HepG2 (cell line): ENCODE measurements at regions not wholly inside any gene's neighbourhood (a gene's known extent, or its start where the extent isn't known, plus 50 kb on each side); places are given as distances from the start of the nearest gene placed in this dataset.

Experiments
- ATAC-seq: fragments of 200-7000 bp; cut with Tn5 transposase; 3 replicates; pipeline ENCODE4 v1.9.1; 2020; ENCODE audit warnings: mild to moderate bottlenecking, moderate library complexity
- BruUV-seq: library from RNA; stranded (reverse); fragments of 400-500 nt; replicated peaks from 2 replicates; lab custom pipeline; 2021; lab: Mats Ljungman, UMichigan
- CTCF ChIA-PET: fragments of 300-600 bp; formaldehyde crosslinking; extraction: SDS; loops from one replicate; lab custom pipeline; 2021; ENCODE audit warnings: low total read pairs, inconsistent platforms, low intra/inter-chr PET ratio; lab: Yijun Ruan, JAX
- POLR2A ChIA-PET: fragments of 350-600 bp; sonication (Branson Sonifier 250); formaldehyde crosslinking; loops from one replicate; lab custom pipeline; 2020; ENCODE audit warnings: antibody characterized with exemption, inconsistent platforms; lab: Yijun Ruan, JAX
- DNase-seq: peaks from one replicate; pipeline ENCODE4 v3.0.0-alpha.2; 2015; ENCODE audit warnings: low spot score
- FAIRE-seq: peaks from 3 replicates; lab custom pipeline; 2011; peaks lifted over from hg19 to GRCh38; lab: Jason Lieb, UNC
- H2AFZ ChIP-seq: one replicate; pipeline ENCODE4 v1.6.1; 2011; ENCODE audit warnings: low read length, inconsistent platforms
- H3K27ac ChIP-seq: fragments of 300-600 bp; 3 replicates; pipeline ENCODE4 v1.8.0; 2011; ENCODE audit warnings: mixed run types, mild to moderate bottlenecking, mixed read lengths, low read length, inconsistent platforms; ENCODE audit not compliant: insufficient read depth; ENCODE audit errors: extremely low read length
- H3K27me3 ChIP-seq, 2 experiments: fragments of 200-600 bp in 1 of 2; 2 replicates in 1 of 2; 3 replicates in 1 of 2; pipeline versions ENCODE4 v1.6.0 to v1.8.0; 2011; ENCODE audit warnings: low read length in 2 of 2, mild to moderate bottlenecking in 2 of 2, moderate library complexity in 2 of 2, inconsistent platforms in 1 of 2; ENCODE audit not compliant: insufficient read depth in 2 of 2, control insufficient read depth in 1 of 2
- H3K36me3 ChIP-seq, 2 experiments: fragments of 200-600 bp in 1 of 2; replicated peaks in 1 of 2; 2 replicates in 1 of 2; 3 replicates in 1 of 2; pipeline versions ENCODE4 v1.5.1 to v1.8.0; 2011; ENCODE audit warnings: low read length in 2 of 2, inconsistent platforms in 1 of 2; ENCODE audit not compliant: insufficient read depth in 2 of 2, control insufficient read depth in 1 of 2
- H3K4me1 ChIP-seq: 2 replicates; pipeline ENCODE4 v1.5.1; 2012; ENCODE audit warnings: low read length, inconsistent platforms; ENCODE audit not compliant: insufficient read depth
- H3K4me2 ChIP-seq: 2 replicates; pipeline ENCODE4 v1.6.0; 2011; ENCODE audit warnings: low read depth, low read length, inconsistent platforms
- H3K4me3 ChIP-seq, 3 experiments: fragments of 200-600 bp in 1 of 3; sonication (generic), shearing (Covaris generic) in 1 of 3; replicated peaks in 1 of 3; 2 replicates each; pipeline ENCODE4 v1.5.1; 2011 to 2016; ENCODE audit warnings: low read length in 3 of 3, inconsistent platforms in 2 of 3, low read depth in 2 of 3, mild to moderate bottlenecking in 2 of 3, control low read depth in 1 of 3, mixed read lengths in 1 of 3; ENCODE audit not compliant: insufficient read depth in 1 of 3
- H3K79me2 ChIP-seq: one replicate; pipeline ENCODE4 v1.6.1; 2011; ENCODE audit warnings: low read length, inconsistent platforms; ENCODE audit not compliant: insufficient read depth
- H3K9ac ChIP-seq: 2 replicates; pipeline ENCODE4 v1.6.0; 2011; ENCODE audit warnings: mild to moderate bottlenecking, low read depth, low read length, inconsistent platforms; ENCODE audit not compliant: insufficient read depth
- H3K9me3 ChIP-seq: 2 replicates; pipeline ENCODE4 v1.5.1; 2012; ENCODE audit warnings: mild to moderate bottlenecking, low read length
- H4K20me1 ChIP-seq: 2 replicates; pipeline ENCODE4 v1.6.0; 2011; ENCODE audit warnings: inconsistent platforms, mild to moderate bottlenecking, low read length, moderate library complexity; ENCODE audit not compliant: insufficient read depth
- AGO2 ChIP-seq: fragments of 200-400 bp; formaldehyde crosslinking; optimal IDR thresholded peaks from 2 replicates; pipeline ENCODE3; 2017; ENCODE audit warnings: mild to moderate bottlenecking, low read depth, low read length, moderate library complexity
- HNF4G ChIP-seq, 2 experiments: sonication (generic) in 1 of 2; formaldehyde crosslinking in 1 of 2; IDR thresholded peaks; 2 replicates each; pipeline versions ENCODE4 v1.4.0 to v1.6.1; 2011 to 2020; ENCODE audit warnings: borderline replicate concordance in 2 of 2, low read depth in 2 of 2, mild to moderate bottlenecking in 2 of 2, low read length in 1 of 2, missing genetic modification reagents in 1 of 2, moderate library complexity in 1 of 2
- NFE2L1 ChIP-seq: sonication (generic); formaldehyde crosslinking; IDR thresholded peaks from 2 replicates; pipeline ENCODE4 v1.4.0; 2020; ENCODE audit warnings: missing genetic modification reagents, mild to moderate bottlenecking, borderline replicate concordance
- NFRKB ChIP-seq: fragments of 450-650 bp; IDR thresholded peaks from 2 replicates; pipeline ENCODE4 v1.6.1; 2017
- UBTF ChIP-seq: sonication (generic); formaldehyde crosslinking; IDR thresholded peaks from 2 replicates; pipeline ENCODE4 v1.4.0; 2020; ENCODE audit warnings: mild to moderate bottlenecking, missing genetic modification reagents
- YEATS4 ChIP-seq: sonication (generic); formaldehyde crosslinking; IDR thresholded peaks from 2 replicates; pipeline ENCODE4 v1.4.0; 2020; ENCODE audit warnings: missing genetic modification reagents, borderline replicate concordance
- ZBTB44 ChIP-seq: sonication (generic); formaldehyde crosslinking; IDR thresholded peaks from 2 replicates; pipeline ENCODE4 v1.4.0; 2020; ENCODE audit warnings: missing genetic modification reagents
- ZMAT3 ChIP-seq: sonication (generic); formaldehyde crosslinking; conservative IDR thresholded peaks from 2 replicates; pipeline ENCODE4 v1.7.0; 2021; ENCODE audit warnings: missing genetic modification reagents
- ZMYM4 ChIP-seq: sonication (generic); formaldehyde crosslinking; IDR thresholded peaks from 2 replicates; pipeline ENCODE4 v1.8.1; 2023; ENCODE audit warnings: mild to moderate bottlenecking, missing genetic modification reagents
- ZNF605 ChIP-seq: sonication (generic); formaldehyde crosslinking; IDR thresholded peaks from 2 replicates; pipeline ENCODE4 v1.8.0; 2022; ENCODE audit warnings: mild to moderate bottlenecking, missing genetic modification reagents
- WGBS: methylation state at CpG from one replicate; pipeline ENCODE4 v1.1.6; 2017; ENCODE audit warnings: low lambda C conversion rate; 5-methylcytosine and 5-hydroxymethylcytosine counted together
- in situ Hi-C: cut with HindIII; loops from 2 replicates; pipeline ENCODE4 v1.10.0; 2017; ENCODE audit warnings: low pct_unique_long_range_greater_than_20kb; ENCODE audit not compliant: extremely low pct_ligation_motif_present
- intact Hi-C: fragments of 100-400 bp; cut with micrococcal nuclease; formaldehyde crosslinking; loops from one replicate; pipeline ENCODE4 v1.10.0; 2022; ENCODE audit not compliant: unreplicated experiment

DNA sequence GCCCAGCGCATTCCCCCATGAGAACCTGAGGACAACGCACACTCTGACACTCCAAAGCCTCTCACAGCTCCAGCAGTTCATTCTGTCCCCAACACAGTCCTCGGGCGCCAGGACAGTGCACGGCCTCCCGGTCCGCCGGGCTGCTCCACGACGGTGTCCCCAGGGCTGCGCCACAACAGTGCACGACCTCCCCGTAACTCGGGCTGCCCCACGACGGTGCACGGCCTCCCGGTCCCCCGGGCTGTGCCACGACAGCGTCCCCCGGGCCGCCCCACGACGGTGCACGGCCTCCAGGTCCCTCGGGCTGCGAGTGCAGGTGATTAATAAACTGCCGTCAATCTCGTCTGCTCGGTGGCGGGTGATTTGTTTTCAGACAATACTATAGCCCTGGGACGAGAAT lies 585.1 kb upstream of the FRG1 start:
- H3K27ac ChIP-seq = no peak overlapping the region
- DNase-seq (no peak), FAIRE-seq (no peak), ATAC-seq (peak; percentile 46; the same call in 2 of the 3 replicates)
- TF ChIP-seq ZBTB44 (CRISPR knock-in tag) (no peak), AGO2 (peak; percentile 50)
- H3K4me3 ChIP-seq = no peak overlapping the region
- H2AFZ ChIP-seq = no peak overlapping the region
- H3K36me3 ChIP-seq = 0 out of 5 replicates have a peak, but pooled peaks cover 0 to 7% of the 10 kb centered on the region in 2 experiments
- intact Hi-C loops (no loop called here), in situ Hi-C loops (no loop called here)
- no TSS peak for BruUV-seq
- peaks cover 13% of the 10 kb centered on the region for H3K79me2 ChIP-seq
- ChIA-PET POLR2A (no interaction called here), CTCF (no interaction called here)
- no peaks in the 10 kb centered on the region for H3K9me3 ChIP-seq
- H3K4me1 ChIP-seq = no peaks in the 10 kb centered on the region
- H3K4me2 ChIP-seq = no peak overlapping the region
- WGBS = 65% methylated on average over 32 of the region's 33 CpGs
- no peaks in the 10 kb centered on the region for H3K27me3 ChIP-seq
- no peaks in the 10 kb centered on the region for H4K20me1 ChIP-seq
- no peak overlapping the region for H3K9ac ChIP-seq

DNA sequence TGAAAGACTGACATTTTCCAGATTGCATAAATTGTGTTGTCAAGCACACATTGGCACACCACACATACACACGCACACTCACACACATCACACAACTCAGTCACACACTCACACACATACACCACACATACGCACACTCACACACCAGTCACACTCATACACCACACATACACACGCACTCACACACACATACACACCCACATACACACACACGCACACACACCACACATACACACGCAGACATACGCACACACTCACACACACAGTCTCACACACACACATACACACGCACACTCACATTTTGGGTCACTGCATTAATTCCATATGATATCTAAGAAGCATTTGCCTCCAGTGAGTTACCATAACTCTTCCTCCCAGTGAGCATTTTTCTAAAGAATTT lies 578.3 kb upstream of the FRG1 start:
- no peaks in the 10 kb centered on the region for H3K9me3 ChIP-seq
- no peak for DNase-seq
- CTCF ChIA-PET = no interaction called here
- H3K4me1 ChIP-seq = peaks cover 11% of the 10 kb centered on the region
- H4K20me1 ChIP-seq = no peaks in the 10 kb centered on the region; the same call in 1 of the 2 replicates
- FAIRE-seq = peak; percentile 47
- H3K4me2 ChIP-seq = peak overlapping the region; percentile 59
- intact Hi-C loops = no loop called here
- POLR2A ChIA-PET = no interaction called here
- H3K27me3 ChIP-seq = no peaks in the 10 kb centered on the region
- in situ Hi-C loops = no loop called here
- H3K9ac ChIP-seq = peak overlapping the region; percentile 33; the same call in 1 of the 2 replicates
- H3K27ac ChIP-seq = no peak overlapping the region
- 0 out of 5 replicates have a peak, but pooled peaks cover 0 to 7% of the 10 kb centered on the region in 2 experiments for H3K36me3 ChIP-seq
- no peak for ATAC-seq
- peak overlapping the region; percentile 58 to 64 (median 59); a peak in 4 of 6 replicates for H3K4me3 ChIP-seq
- no peak overlapping the region for H2AFZ ChIP-seq
- no TSS peak for BruUV-seq
- peaks cover 26% of the 10 kb centered on the region for H3K79me2 ChIP-seq
- 87% methylated on average over 7 of the region's 7 CpGs for WGBS
- no peak for TF ChIP-seq NFRKB
- TF ChIP-seq ZMYM4 (CRISPR knock-in tag) = no peak
- no peak for TF ChIP-seq NFE2L1 (CRISPR knock-in tag)
- no peak for TF ChIP-seq YEATS4
- TF ChIP-seq HNF4G (IDR thresholded peaks at IDR 0.05; ENCODE audit: borderline replicate concordance, low read depth, low read length) = no peak
- no peak for TF ChIP-seq HNF4G (CRISPR knock-in tag; IDR thresholded peaks at IDR 0.05; ENCODE audit: borderline replicate concordance, low read depth)
- TF ChIP-seq ZMAT3 (CRISPR knock-in tag) = no peak
- no peak for TF ChIP-seq ZNF605 (CRISPR knock-in tag)
- no peak for TF ChIP-seq UBTF (CRISPR knock-in tag)
